ENCODE measurements at regions not wholly inside any gene's neighbourhood (a gene's known extent, or its start where the extent isn't known, plus 50 kb on each side); places are given as distances from the start of the nearest gene placed in this dataset.

GRCh38 chr15:66993874-66994696, 71.3 kb upstream of the SMAD3 start:
- TF ChIP-seq CTCF (conservative IDR thresholded peaks at IDR 0.05) = no peak
- no peak for TF ChIP-seq ZFX (IDR thresholded peaks at IDR 0.05)
